OCI-LY7 (cell line): ENCODE measurements at regions not wholly inside any gene's neighbourhood (a gene's known extent, or its start where the extent isn't known, plus 50 kb on each side); places are given as distances from the start of the nearest gene placed in this dataset.

ENCODE experiments used
- BruUV-seq: library from RNA; stranded (reverse); fragments of 400-500 nt; replicated peaks from 2 replicates; lab custom pipeline; 2021; lab: Mats Ljungman, UMichigan
- CTCF ChIA-PET: fragments of 300-600 bp; sonication (Branson Sonifier 250); formaldehyde crosslinking; loops from one replicate; lab custom pipeline; 2022; ENCODE audit warnings: antibody characterized with exemption; ENCODE audit not compliant: unreplicated experiment; lab: Charles Lee
- POLR2A ChIA-PET: fragments of 300-600 bp; sonication (Branson Sonifier 250); formaldehyde crosslinking; loops from one replicate; lab custom pipeline; 2022; ENCODE audit warnings: antibody characterized with exemption; lab: Charles Lee
- DNase-seq: peaks from one replicate; pipeline ENCODE4 v3.0.0-alpha.2; 2015; ENCODE audit warnings: low spot score
- H2AFZ ChIP-seq: fragments of 200-600 bp; sonication (generic), shearing (Covaris generic); 2 replicates; pipeline ENCODE4 v1.6.1; 2014; ENCODE audit warnings: mild to moderate bottlenecking, antibody characterized with exemption, low read length, moderate library complexity
- H3K27ac ChIP-seq: fragments of 200-600 bp; sonication (generic); 2 replicates; pipeline ENCODE4 v1.5.1; 2014; ENCODE audit warnings: mixed run types, low read depth, mild to moderate bottlenecking, moderate library complexity, low read length, inconsistent platforms; ENCODE audit not compliant: poor library complexity, severe bottlenecking
- H3K36me3 ChIP-seq: fragments of 200-600 bp; sonication (generic); 2 replicates; pipeline ENCODE4 v1.6.1; 2014; ENCODE audit warnings: mild to moderate bottlenecking, antibody characterized with exemption, low read length, moderate library complexity, mixed read lengths; ENCODE audit not compliant: insufficient read depth
- H3K4me1 ChIP-seq: fragments of 200-600 bp; sonication (generic); 2 replicates; pipeline ENCODE4 v1.5.1; 2014; ENCODE audit warnings: mild to moderate bottlenecking, low read length; ENCODE audit not compliant: insufficient read depth, poor library complexity, severe bottlenecking
- H3K4me2 ChIP-seq: fragments of 200-600 bp; sonication (generic); 2 replicates; pipeline ENCODE4 v1.6.1; 2014; ENCODE audit warnings: mild to moderate bottlenecking, low read length
- H3K4me3 ChIP-seq: fragments of 200-600 bp; sonication (generic); 2 replicates; pipeline ENCODE4 v1.5.1; 2014; ENCODE audit warnings: mild to moderate bottlenecking, low read depth, low read length; ENCODE audit not compliant: poor library complexity, severe bottlenecking
- H3K79me2 ChIP-seq: fragments of 200-600 bp; sonication (generic); 2 replicates; pipeline ENCODE4 v1.6.1; 2016; ENCODE audit warnings: low read depth, mild to moderate bottlenecking, low read length, moderate library complexity, mixed read lengths; ENCODE audit not compliant: insufficient read depth
- H3K9me2 ChIP-seq: fragments of 200-600 bp; sonication (generic); 2 replicates; pipeline ENCODE4 v1.6.1; 2016; ENCODE audit warnings: mild to moderate bottlenecking, low read length, mixed read lengths; ENCODE audit not compliant: insufficient read depth
- H3K9me3 ChIP-seq: fragments of 200-600 bp; sonication (generic); 2 replicates; pipeline ENCODE4 v1.6.1; 2014; ENCODE audit warnings: mild to moderate bottlenecking, mixed run types, low read length, mixed read lengths
- H4K20me1 ChIP-seq: fragments of 200-600 bp; sonication (generic); 2 replicates; pipeline ENCODE4 v1.6.1; 2014; ENCODE audit warnings: mild to moderate bottlenecking, antibody characterized with exemption, low read length, moderate library complexity, mixed read lengths; ENCODE audit not compliant: insufficient read depth
- EZH2phosphoT487 ChIP-seq: fragments of 200-600 bp; sonication (generic); IDR thresholded peaks from 2 replicates; pipeline ENCODE4 v1.6.1; 2018; ENCODE audit warnings: low read depth, borderline replicate concordance, mild to moderate bottlenecking, mixed run types, antibody characterized with exemption, low read length, moderate library complexity, mixed read lengths
- intact Hi-C: fragments of 100-400 bp; cut with micrococcal nuclease; formaldehyde crosslinking; loops from one replicate; pipeline ENCODE4 v1.10.0; 2022; ENCODE audit not compliant: unreplicated experiment
- TF ChIP-seq, protein P1 (sequence below): fragments of 200-600 bp; sonication (generic); conservative IDR thresholded peaks from 2 replicates; pipeline ENCODE4 v1.5.1; 2014; ENCODE audit warnings: mild to moderate bottlenecking, antibody characterized with exemption, low read length, moderate library complexity, mixed read lengths

DNA sequence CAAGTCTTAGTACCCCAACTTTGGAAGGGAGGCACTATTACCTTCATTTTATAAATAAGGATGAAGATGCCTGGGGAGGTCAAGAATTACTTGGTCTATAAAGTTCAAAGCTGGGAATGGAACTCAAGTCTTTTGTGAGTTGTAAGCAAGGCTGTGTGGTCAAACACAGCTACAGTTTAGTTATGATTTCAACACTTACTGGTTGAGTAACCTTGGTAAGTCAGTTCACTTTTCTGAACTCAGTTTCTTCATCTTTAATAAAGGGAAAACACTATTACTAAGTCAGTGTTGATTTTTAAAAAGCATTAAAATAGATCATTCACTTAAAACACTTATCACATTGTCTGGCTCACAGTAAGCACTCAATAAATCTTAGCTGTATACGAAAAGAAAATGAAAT is 200.4 kb upstream of the ADAMTS9 start:
- intact Hi-C loops, result no loop called here
- H3K27ac ChIP-seq, result no peak overlapping the region
- no peak for DNase-seq
- no peak overlapping the region for H3K4me2 ChIP-seq
- no TSS peak for BruUV-seq
- H4K20me1 ChIP-seq, result no peaks in the 10 kb centered on the region
- no peak overlapping the region for H3K4me3 ChIP-seq
- H2AFZ ChIP-seq, result no peak overlapping the region
- ChIA-PET POLR2A (no interaction called here), CTCF (no interaction called here)
- H3K36me3 ChIP-seq, result no peaks in the 10 kb centered on the region
- no peaks in the 10 kb centered on the region for H3K79me2 ChIP-seq
- H3K9me2 ChIP-seq, result no peaks in the 10 kb centered on the region
- H3K4me1 ChIP-seq, result no peaks in the 10 kb centered on the region
- H3K9me3 ChIP-seq, result no peaks in the 10 kb centered on the region
- TF ChIP-seq, protein P1, sequence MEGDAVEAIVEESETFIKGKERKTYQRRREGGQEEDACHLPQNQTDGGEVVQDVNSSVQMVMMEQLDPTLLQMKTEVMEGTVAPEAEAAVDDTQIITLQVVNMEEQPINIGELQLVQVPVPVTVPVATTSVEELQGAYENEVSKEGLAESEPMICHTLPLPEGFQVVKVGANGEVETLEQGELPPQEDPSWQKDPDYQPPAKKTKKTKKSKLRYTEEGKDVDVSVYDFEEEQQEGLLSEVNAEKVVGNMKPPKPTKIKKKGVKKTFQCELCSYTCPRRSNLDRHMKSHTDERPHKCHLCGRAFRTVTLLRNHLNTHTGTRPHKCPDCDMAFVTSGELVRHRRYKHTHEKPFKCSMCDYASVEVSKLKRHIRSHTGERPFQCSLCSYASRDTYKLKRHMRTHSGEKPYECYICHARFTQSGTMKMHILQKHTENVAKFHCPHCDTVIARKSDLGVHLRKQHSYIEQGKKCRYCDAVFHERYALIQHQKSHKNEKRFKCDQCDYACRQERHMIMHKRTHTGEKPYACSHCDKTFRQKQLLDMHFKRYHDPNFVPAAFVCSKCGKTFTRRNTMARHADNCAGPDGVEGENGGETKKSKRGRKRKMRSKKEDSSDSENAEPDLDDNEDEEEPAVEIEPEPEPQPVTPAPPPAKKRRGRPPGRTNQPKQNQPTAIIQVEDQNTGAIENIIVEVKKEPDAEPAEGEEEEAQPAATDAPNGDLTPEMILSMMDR, result no peak
- TF ChIP-seq EZH2phosphoT487, result no peak

- H2AFZ ChIP-seq, result no peak overlapping the region
- no peak overlapping the region for H3K4me3 ChIP-seq
- no peak overlapping the region for H3K4me2 ChIP-seq
- no peak for DNase-seq
- no peaks in the 10 kb centered on the region for H3K79me2 ChIP-seq
- H3K9me3 ChIP-seq, result no peaks in the 10 kb centered on the region
- H3K27ac ChIP-seq, result no peak overlapping the region
- ChIA-PET POLR2A (no interaction called here), CTCF (no interaction called here)
- no peaks in the 10 kb centered on the region for H3K9me2 ChIP-seq
- H4K20me1 ChIP-seq, result no peaks in the 10 kb centered on the region
- H3K4me1 ChIP-seq, result no peaks in the 10 kb centered on the region
- BruUV-seq, result no TSS peak
- no peak for TF ChIP-seq EZH2phosphoT487
- TF ChIP-seq, protein P1, result no peak
- intact Hi-C loops, result no loop called here
- no peaks in the 10 kb centered on the region for H3K36me3 ChIP-seq
These were observed 197.3 kb upstream of the ADAMTS9 start for GRCh38 chr3:64885055-64885454.

GRCh38 chr3:64884536-64884935 is 196.7 kb upstream of the ADAMTS9 start:
- Histone ChIP-seq H3K27ac (no peak overlapping the region), H3K4me2 (no peak overlapping the region), H3K4me3 (no peak overlapping the region), H3K9me2 (no peaks in the 10 kb centered on the region), H3K79me2 (no peaks in the 10 kb centered on the region), H3K4me1 (no peaks in the 10 kb centered on the region), H3K9me3 (no peaks in the 10 kb centered on the region), H2AFZ (no peak overlapping the region), H3K36me3 (no peaks in the 10 kb centered on the region), H4K20me1 (no peaks in the 10 kb centered on the region)
- ChIA-PET POLR2A (no interaction called here), CTCF (no interaction called here)
- intact Hi-C loops, result no loop called here
- DNase-seq, result no peak
- TF ChIP-seq EZH2phosphoT487, result no peak
- TF ChIP-seq, protein P1, result no peak
- no TSS peak for BruUV-seq
